Muscle of back (tissue), 3 donors: ENCODE measurements at regions not wholly inside any gene's neighbourhood (a gene's known extent, or its start where the extent isn't known, plus 50 kb on each side); places are given as distances from the start of the nearest gene placed in this dataset.
"Not testable (repeated sequence)": the region's sequence is repeated elsewhere in the genome, so short reads cannot be mapped to it uniquely, and the experiment has no call there.

Experiments
- DNase-seq, 3 donors: peaks; one replicate each; pipeline versions ENCODE4 v3.0.0 to v3.0.0-alpha.2; 2013

DNA sequence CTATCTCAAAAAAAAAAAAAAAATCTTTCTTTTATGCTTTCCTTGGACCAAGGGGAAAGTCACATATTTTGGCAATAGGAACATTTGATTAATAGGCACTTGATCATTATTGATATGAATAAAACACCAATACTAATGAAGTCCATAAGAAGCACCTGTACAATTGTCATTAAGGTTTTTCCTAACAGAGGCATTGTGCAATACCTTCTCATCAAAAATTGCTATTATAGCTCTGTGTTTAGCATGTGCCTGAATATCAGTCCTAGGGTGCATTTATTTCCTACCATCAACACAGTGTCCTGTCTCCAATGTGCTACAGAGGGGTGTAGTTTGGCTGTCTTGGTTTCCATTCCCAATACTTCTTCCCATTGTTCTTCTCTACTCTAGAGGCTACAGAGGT lies 483.8 kb upstream of the SPRED2 start:
- DNase-seq, result no peak

DNA sequence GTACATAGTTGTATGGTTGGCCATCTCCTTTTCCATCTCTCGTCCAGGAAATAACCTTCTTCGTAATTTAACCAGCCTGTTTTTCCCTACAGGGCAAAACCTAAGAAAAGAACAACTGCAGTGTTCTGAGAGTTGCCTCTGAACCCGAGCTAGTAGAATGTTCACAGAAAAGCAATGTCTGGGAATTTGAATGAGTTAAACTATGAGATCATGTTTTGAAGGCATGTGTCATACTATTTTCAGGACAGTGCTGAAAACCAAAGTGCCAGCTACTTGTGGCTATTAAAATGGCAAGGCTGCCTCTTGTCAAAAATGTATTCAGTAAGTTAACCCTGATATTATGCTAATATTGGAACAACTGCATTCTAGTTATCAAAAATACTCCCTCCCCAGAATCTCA lies 482.9 kb upstream of the SPRED2 start:
- no peak for DNase-seq

DNA sequence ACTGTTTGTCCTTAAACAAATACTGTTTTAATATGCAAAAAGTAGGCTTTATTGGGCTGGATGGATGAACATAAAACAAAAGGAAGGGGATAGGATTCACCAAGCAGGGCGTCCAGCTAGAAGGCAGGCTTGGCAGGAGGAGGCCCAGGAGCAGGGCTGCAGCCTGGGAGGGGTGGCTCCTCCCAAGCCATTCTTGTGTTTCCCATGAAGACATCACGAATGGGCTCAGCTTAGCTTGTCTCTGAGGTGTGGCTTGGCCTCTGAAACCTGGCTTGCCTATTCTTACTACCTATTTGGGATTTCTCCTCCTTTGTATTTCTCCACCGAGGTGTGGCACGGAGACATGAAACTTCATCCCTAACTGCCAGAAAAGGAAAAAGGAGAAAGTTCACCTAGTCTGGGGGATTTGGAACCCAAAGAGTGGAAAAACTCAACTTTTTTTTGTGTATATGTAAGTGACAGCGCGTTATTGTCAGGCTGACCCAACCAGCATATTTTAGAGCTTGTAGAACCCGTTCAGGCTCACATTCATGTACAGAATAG lies 481.9 kb upstream of the SPRED2 start:
- no peak for DNase-seq

GRCh38 chr2:65913813-65914212 lies 481.4 kb upstream of the SPRED2 start:
- DNase-seq, result no peak

- DNase-seq, result peak in 2 of 3 donors; percentile 56 to 63
Measured at GRCh38 chr2:65901756-65902155, 469.4 kb upstream of the SPRED2 start.

- DNase-seq, result no peak
Measured at GRCh38 chr2:65896446-65896845, 464.0 kb upstream of the SPRED2 start.

- not testable (repeated sequence) for DNase-seq
Measured at GRCh38 chr2:65890131-65890530, 457.7 kb upstream of the SPRED2 start.

DNA sequence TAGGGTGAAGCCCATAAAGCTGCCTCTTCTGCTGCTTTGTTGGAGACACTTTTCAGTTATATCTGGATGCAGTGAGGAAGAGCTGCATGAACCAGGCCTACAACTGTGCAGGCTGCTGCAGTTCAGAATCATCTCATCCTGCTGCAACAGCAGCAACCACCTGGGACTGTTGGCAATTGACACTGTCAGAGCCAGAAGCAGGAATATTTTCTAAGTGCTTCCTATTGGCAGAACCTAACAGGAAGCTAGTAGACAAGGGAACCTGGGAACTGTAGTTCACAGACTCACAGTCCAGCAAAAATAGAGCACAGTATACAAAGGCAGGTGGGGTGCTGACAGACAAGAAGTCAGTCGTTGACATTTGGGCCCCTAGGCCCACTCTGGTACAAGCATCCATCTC lies 452.9 kb upstream of the SPRED2 start:
- DNase-seq, result no peak

DNA sequence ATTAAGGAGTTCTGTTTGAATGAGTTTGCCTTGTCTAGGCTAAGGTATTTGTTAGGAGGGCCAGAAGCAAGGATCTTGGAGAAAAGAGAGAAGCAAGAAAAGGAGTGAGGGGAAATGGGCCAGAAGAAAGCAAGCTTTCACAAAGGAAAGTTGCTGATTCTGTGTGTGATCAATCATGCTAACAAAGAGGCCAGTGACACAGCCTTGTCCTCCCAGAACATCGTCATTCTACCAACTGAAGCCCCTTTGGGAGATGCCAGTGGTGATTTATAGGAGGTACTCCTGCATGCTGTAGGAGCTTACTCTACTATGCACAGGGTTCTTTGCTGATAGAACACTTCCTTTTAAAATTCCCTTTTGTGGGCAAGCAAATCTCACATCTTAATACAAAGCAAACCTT lies 449.2 kb upstream of the SPRED2 start:
- DNase-seq, result no peak

DNA sequence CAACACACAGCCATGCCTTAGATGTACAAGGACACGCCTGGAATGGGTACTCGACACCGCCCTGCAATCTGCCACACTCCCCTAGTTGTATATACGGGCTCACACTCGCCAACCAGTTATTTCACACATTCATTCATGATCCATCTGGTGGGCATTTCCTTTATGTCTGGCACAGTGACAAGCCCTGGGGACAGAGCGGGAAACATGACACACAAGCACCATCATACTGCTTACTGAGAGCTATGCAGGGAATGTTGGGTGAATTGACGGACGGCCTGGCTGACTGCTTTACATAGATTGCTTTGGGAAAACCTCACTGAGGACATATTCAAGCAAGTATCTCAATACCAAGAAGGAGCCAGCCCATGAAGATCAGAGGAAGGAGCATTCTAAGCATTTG lies 448.0 kb upstream of the SPRED2 start:
- DNase-seq, result peak in 2 of 3 donors; percentile 36 to 67

DNA sequence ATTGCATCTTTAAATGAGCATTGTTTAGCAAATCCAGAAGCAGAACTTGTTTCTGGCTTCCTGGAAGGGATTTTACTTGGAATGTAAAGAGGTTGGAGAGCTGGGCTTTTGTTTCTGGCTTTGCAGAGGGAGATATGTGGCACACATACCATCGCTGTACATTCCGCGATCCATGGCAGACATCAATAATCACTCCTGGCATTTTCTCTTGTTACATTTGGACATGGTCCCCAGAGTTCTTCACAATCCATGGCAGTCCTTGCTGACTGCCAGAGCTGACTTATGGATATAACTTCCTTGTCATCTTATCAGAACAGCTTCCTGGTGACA lies 445.6 kb upstream of the SPRED2 start:
- peak in 2 of 3 donors; percentile 19 to 49 for DNase-seq

DNA sequence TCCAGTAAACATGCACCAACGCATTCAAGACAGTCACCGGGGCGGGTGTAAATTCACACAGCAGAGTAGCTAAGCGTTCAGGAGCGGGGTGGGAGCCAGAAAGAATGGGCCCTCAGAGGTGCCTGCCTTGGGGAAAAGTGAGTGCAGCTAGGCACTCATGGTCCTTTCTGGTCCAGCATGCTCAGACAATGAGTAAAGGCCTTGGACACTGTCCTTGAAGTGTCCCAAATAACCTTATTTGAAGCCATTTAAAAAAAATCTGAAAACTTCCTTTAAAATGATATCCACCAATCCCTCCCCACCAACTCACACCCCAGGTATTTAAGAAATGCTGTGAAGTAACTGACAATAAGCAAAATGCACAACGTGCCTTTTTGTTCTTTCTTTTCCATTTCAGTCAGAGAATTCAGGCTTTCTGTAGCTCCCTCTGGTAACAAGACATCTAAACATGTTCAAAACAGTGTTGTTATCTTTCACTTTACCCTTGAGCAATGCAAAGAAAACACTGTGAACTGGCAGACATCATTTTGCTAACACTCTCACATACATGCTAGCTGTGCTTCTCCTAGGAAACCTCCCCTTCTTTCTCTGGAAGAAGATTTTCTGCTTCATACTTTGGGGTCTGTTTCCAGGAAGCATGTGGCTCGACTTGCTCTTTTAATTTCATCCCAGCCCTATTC lies 445.1 kb upstream of the SPRED2 start:
- no peak for DNase-seq

DNA sequence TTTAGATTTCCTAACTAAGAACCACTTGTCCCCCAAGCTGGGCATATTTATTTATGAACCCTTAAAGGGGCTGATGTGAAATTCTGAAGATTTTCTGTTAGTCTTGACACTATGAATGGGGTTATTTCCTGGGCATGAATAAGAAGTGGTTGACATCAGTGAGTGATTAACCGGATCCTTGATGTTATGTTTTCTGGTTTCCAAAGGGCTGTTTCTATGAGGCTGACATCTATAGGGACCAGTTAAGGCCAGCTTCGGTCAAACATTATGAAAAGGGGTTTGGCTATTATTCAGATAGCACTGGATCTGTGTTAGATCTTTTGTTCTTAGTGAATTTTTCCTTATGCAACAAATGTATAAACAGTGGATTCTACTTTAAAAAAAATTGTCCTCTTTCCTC lies 443.7 kb upstream of the SPRED2 start:
- peak in 2 of 3 donors; percentile 21 to 32 for DNase-seq

DNA sequence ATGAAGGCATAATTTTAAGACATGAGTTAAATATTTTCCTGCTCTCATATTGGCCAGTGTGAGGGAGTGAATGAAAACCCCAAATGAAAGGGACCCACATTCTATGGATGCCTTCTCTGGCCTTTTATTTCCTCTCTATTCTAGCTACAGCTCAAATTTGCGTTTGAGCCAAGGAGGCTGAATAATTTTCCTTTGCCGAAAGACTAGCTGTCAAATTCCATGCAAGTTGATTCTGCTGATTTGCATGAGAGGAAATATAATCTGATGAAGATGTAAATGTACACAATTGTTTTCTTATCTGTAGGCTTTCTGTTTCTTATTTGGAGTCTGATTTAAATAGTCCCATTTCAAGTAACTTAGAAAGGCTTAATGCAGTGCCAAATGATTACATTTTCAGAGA lies 438.4 kb upstream of the SPRED2 start:
- DNase-seq, result no peak

- DNase-seq, result no peak
Measured at GRCh38 chr2:65869296-65869695, 436.9 kb upstream of the SPRED2 start.

GRCh38 chr2:65868177-65868576 lies 435.8 kb upstream of the SPRED2 start:
- DNase-seq, result no peak

- DNase-seq, result peak in 2 of 3 donors; percentile 22 to 37
Measured at GRCh38 chr2:65867446-65867845, 435.0 kb upstream of the SPRED2 start.

GRCh38 chr2:65866148-65866547 lies 433.7 kb upstream of the SPRED2 start:
- DNase-seq, result peak in 1 of 3 donors; percentile 45

GRCh38 chr2:65864619-65865018 lies 432.2 kb upstream of the SPRED2 start:
- no peak for DNase-seq

DNA sequence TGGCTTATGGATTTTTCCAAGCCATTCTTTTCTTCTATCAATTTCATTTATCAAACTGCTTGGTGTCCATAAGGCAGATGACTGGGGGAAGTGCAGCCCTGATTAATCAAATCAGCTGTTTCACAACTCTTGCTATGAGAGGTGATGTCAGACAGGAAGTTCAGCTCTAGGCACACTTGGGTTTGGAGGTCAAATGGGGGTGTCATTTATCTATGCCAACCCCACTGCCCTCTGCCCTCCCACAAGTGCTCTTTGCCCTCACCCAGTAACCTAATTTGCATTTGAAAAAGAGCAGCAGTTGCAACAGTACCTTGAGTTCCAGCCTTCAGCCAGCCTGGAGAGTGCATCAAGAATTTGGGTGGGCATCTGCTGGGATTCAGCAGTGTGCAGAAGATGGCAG lies 431.3 kb upstream of the SPRED2 start:
- DNase-seq, result no peak

- no peak for DNase-seq
Measured at GRCh38 chr2:65856928-65857327, 424.5 kb upstream of the SPRED2 start.

- DNase-seq, result no peak
Measured at GRCh38 chr2:65856423-65856822, 424.0 kb upstream of the SPRED2 start.

DNA sequence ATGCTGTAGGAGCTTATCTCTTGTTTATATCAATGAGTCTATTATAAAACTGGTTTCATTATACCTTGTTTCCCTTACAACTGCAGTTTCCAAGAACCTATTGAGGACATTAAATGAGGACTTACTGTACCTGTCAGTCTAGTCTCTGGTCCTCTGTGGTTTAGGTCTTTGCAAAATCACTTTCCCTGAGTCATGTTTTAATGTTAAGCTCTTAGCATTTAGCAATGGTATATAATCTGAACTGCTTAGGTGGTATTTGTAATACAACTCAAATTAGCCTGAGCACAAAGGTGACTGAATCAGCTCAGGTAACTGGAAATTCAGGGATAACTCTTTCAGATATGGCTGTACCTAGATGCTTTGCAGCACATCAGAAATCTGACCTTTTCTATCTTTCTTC lies 418.3 kb upstream of the SPRED2 start:
- DNase-seq, result no peak

DNA sequence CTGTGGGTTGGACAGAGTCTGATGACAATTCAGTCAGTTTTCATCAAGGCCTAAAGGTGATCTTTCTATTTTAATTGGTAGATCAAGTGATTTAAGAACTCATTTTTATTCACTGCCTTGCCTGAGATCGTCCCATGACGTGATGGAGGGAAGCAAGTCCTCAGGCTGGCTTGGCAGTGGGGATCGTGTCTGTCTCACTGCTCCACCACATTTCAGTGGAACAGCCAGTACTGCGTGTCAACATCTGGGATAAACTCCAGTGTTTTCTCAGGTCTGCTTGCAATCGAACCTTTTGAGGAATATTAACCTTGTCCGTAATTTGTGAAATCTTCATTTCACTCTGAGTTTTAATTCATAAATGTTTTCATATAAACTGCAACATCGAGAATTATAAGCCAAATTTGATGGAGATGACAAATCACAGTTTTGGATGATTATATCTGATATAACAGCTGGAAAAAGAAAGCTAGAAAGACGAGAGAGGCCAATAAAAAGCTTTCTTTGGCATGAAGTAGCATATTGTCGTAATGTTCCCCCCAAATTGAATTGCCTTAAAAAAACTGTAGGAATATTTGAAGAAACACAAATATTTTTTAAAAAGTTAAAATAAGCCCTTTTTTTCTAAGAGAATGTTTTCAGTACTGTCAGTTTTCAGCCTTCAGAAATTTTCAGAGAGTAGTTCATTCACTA lies 414.7 kb upstream of the SPRED2 start:
- peak; percentile 43 to 81 (median 66) for DNase-seq
